ENCODE measurements at regions not wholly inside any gene's neighbourhood (a gene's known extent, or its start where the extent isn't known, plus 50 kb on each side); places are given as distances from the start of the nearest gene placed in this dataset.

GRCh38 chr4:81650606-81651242 lies 179.0 kb upstream of the RASGEF1B start:
- H3K4me1 ChIP-seq (ENCODE audit: control insufficient read depth, insufficient read depth, low read length), result peaks cover 10% of the 10 kb centered on the region; the same call in 1 of the 2 replicates
- no peak for FAIRE-seq
- DNase-seq (ENCODE audit: low read depth, low spot score), result no peak
- no peak overlapping the region for H3K9ac ChIP-seq (ENCODE audit: control insufficient read depth, insufficient read depth, low read length)
- ATAC-seq, result no peak
- H3K27me3 ChIP-seq (replicated peaks in 1 of 2; ENCODE audit: control insufficient read depth in 2 of 2, insufficient read depth in 2 of 2, low read length in 1 of 2), result 0 out of 4 replicates have a peak, but pooled peaks cover 0 to 2% of the 10 kb centered on the region in 2 experiments
- no peaks in the 10 kb centered on the region for H3K36me3 ChIP-seq (ENCODE audit: control insufficient read depth in 2 of 2, insufficient read depth in 2 of 2, low read length in 1 of 2)
- ChIA-PET POLR2A (no interaction called here), SMC1A (ENCODE audit: uncharacterized antibody, unreplicated experiment) (no interaction called here), RAD21 (ENCODE audit: unreplicated experiment) (no interaction called here), CTCF (interaction anchor here (0.7 kb wide), 2 partner anchors 9 to 1123 kb away, joined by 3 read pairs; no protein-coding TSS in a partner anchor)
- intact Hi-C loops (cut with micrococcal nuclease; ENCODE audit: unreplicated experiment), result no loop called here
- H3K27ac ChIP-seq (ENCODE audit: control insufficient read depth, insufficient read depth), result no peak overlapping the region
- H2AFZ ChIP-seq (ENCODE audit: control insufficient read depth, low read depth, low read length), result no peak overlapping the region
- no peaks in the 10 kb centered on the region for H4K20me1 ChIP-seq (ENCODE audit: control insufficient read depth, insufficient read depth)
- no peak overlapping the region for H3K4me2 ChIP-seq (ENCODE audit: control insufficient read depth, insufficient read depth)
- TF ChIP-seq NFXL1 (IDR thresholded peaks at IDR 0.05; ENCODE audit: borderline replicate concordance), result no peak
- no peak for TF ChIP-seq ATF7 (IDR thresholded peaks at IDR 0.05; ENCODE audit: low read depth)
- no peak for TF ChIP-seq BCL11A (IDR thresholded peaks at IDR 0.05; ENCODE audit: low read depth, low read length)
- TF ChIP-seq NFYB (IDR thresholded peaks at IDR 0.05; ENCODE audit: insufficient read depth, low read depth, low read length), result no peak
- TF ChIP-seq JUNB (IDR thresholded peaks at IDR 0.05), result no peak
- TF ChIP-seq EED (IDR thresholded peaks at IDR 0.05; ENCODE audit: low read depth), result no peak
- H3K79me2 ChIP-seq (ENCODE audit: control insufficient read depth, insufficient read depth, low read length), result no peaks in the 10 kb centered on the region
- H3K9me3 ChIP-seq (replicated peaks; ENCODE audit: control insufficient read depth, insufficient read depth, low read length), result no peaks in the 10 kb centered on the region; the same call in 2 of the 3 replicates
- BruUV-seq (replicated peaks), result no TSS peak
- in situ Hi-C loops (cut with MboI), result no loop called here
- WGBS (ENCODE audit: insufficient coverage, insufficient replicate concordance, low lambda C conversion rate, missing lambda C conversion rate), result 25% methylated on average over 3 of the region's 3 CpGs
- H3K4me3 ChIP-seq, result no peak overlapping the region

DNA sequence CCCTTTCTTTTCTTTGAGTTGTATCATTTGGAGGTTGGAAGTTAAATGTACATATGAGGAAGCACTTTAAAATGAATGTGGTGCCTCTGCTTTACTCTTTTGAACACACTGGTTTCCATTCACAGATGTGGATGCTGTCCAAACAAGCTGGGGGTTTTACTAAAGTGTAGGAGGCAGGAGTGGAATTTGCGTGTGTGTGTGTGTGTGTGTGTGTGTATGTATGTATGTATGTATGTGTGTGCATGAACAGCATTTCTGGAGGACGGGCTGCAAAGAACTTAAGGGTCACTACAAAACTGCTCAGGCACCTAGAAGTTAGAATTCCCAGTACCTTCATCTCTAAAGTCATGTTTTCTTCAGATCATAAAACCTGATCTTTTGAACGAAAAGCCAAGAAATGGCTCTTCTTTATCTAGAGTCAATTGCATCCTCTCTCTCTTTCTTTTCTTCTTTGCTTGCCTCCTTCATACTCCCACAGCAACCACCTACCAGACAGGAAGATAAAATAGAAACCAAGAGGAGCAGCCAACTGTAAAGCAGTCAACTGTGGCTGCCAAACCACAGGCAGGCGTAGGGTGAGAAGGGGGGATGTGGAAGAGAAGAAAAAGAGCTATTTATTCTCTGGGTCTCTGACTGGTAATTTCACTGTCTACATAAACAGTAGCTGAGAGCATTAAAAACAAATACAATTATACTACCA lies 177.0 kb upstream of the RASGEF1B start:
- no peaks in the 10 kb centered on the region; the same call in 2 of the 3 replicates for H3K9me3 ChIP-seq (replicated peaks; ENCODE audit: control insufficient read depth, insufficient read depth, low read length)
- intact Hi-C loops (cut with micrococcal nuclease; ENCODE audit: unreplicated experiment) (no loop called here), in situ Hi-C loops (cut with MboI) (no loop called here)
- no peaks in the 10 kb centered on the region for H3K79me2 ChIP-seq (ENCODE audit: control insufficient read depth, insufficient read depth, low read length)
- RAD21 ChIA-PET (ENCODE audit: unreplicated experiment), result no interaction called here
- peak; percentile 81 for ATAC-seq
- H4K20me1 ChIP-seq (ENCODE audit: control insufficient read depth, insufficient read depth), result no peaks in the 10 kb centered on the region
- no peak overlapping the region for H3K4me3 ChIP-seq
- WGBS (ENCODE audit: insufficient coverage, insufficient replicate concordance, low lambda C conversion rate, missing lambda C conversion rate), result 0% methylated on average over 4 of the region's 4 CpGs
- no peak overlapping the region for H2AFZ ChIP-seq (ENCODE audit: control insufficient read depth, low read depth, low read length)
- H3K9ac ChIP-seq (ENCODE audit: control insufficient read depth, insufficient read depth, low read length), result no peak overlapping the region
- H3K4me1 ChIP-seq (ENCODE audit: control insufficient read depth, insufficient read depth, low read length), result peaks cover 10% of the 10 kb centered on the region; the same call in 1 of the 2 replicates
- no TSS peak for BruUV-seq (replicated peaks)
- H3K27ac ChIP-seq (ENCODE audit: control insufficient read depth, insufficient read depth), result no peak overlapping the region
- CTCF ChIA-PET, result interaction anchor here (1.4 kb wide), 1 partner anchor 10 kb away, joined by 3 read pairs; no protein-coding TSS in a partner anchor
- POLR2A ChIA-PET, result no interaction called here
- FAIRE-seq, result no peak
- H3K36me3 ChIP-seq (ENCODE audit: control insufficient read depth in 2 of 2, insufficient read depth in 2 of 2, low read length in 1 of 2), result no peaks in the 10 kb centered on the region
- 0 out of 4 replicates have a peak, but pooled peaks cover 0 to 2% of the 10 kb centered on the region in 2 experiments for H3K27me3 ChIP-seq (replicated peaks in 1 of 2; ENCODE audit: control insufficient read depth in 2 of 2, insufficient read depth in 2 of 2, low read length in 1 of 2)
- peak overlapping the region; percentile 50; the same call in 1 of the 2 replicates for H3K4me2 ChIP-seq (ENCODE audit: control insufficient read depth, insufficient read depth)
- SMC1A ChIA-PET (ENCODE audit: uncharacterized antibody, unreplicated experiment), result interaction anchor here (0.8 kb wide), 1 partner anchor 11 kb away, joined by 3 read pairs; no protein-coding TSS in a partner anchor
- DNase-seq (ENCODE audit: low read depth, low spot score), result peak; percentile 23
- TF ChIP-seq RELA (IDR thresholded peaks at IDR 0.05; ENCODE audit: borderline replicate concordance, partially characterized antibody), result no peak
- TF ChIP-seq NFYA (IDR thresholded peaks at IDR 0.05; ENCODE audit: borderline replicate concordance, low read depth, low read length), result no peak
- TF ChIP-seq NFIC (IDR thresholded peaks at IDR 0.05; ENCODE audit: low read depth, low read length), result peak; percentile 62; the same call in 1 of the 2 replicates
- TF ChIP-seq NFXL1 (IDR thresholded peaks at IDR 0.05; ENCODE audit: borderline replicate concordance), result no peak
- TF ChIP-seq MYB (IDR thresholded peaks at IDR 0.05; ENCODE audit: borderline replicate concordance, low read depth, low read length), result no peak
- TF ChIP-seq IRF3 (IDR thresholded peaks at IDR 0.05), result no peak
- 0 out of 2 replicates have a peak, but pooled peaks have one; percentile 29 for TF ChIP-seq FOXM1 (IDR thresholded peaks at IDR 0.05; ENCODE audit: low read depth, low read length)
- TF ChIP-seq ETV6 (conservative IDR thresholded peaks at IDR 0.05 in 1 of 2, IDR thresholded peaks at IDR 0.05 in 1 of 2; ENCODE audit: borderline replicate concordance in 1 of 2, low read depth in 1 of 2), result no peak

Measured in GM12878 (cell line).